Fibroblast of mammary gland (primary cell): ENCODE measurements at regions not wholly inside any gene's neighbourhood (a gene's known extent, or its start where the extent isn't known, plus 50 kb on each side); places are given as distances from the start of the nearest gene placed in this dataset.

Experiments used
- DNase-seq: peaks from one replicate; pipeline ENCODE4 v3.0.0-alpha.2; 2010; ENCODE audit warnings: low read depth
- H3K4me3 ChIP-seq: 2 replicates; pipeline ENCODE4 v1.5.1; 2011; ENCODE audit warnings: low read depth, mild to moderate bottlenecking, low read length, moderate library complexity; ENCODE audit not compliant: control insufficient read depth
- TF ChIP-seq, protein P1 (sequence below): conservative IDR thresholded peaks from 2 replicates; pipeline ENCODE4 v1.5.1; 2011; ENCODE audit warnings: low read depth, low read length, inconsistent platforms; ENCODE audit not compliant: control insufficient read depth, insufficient read depth

DNA sequence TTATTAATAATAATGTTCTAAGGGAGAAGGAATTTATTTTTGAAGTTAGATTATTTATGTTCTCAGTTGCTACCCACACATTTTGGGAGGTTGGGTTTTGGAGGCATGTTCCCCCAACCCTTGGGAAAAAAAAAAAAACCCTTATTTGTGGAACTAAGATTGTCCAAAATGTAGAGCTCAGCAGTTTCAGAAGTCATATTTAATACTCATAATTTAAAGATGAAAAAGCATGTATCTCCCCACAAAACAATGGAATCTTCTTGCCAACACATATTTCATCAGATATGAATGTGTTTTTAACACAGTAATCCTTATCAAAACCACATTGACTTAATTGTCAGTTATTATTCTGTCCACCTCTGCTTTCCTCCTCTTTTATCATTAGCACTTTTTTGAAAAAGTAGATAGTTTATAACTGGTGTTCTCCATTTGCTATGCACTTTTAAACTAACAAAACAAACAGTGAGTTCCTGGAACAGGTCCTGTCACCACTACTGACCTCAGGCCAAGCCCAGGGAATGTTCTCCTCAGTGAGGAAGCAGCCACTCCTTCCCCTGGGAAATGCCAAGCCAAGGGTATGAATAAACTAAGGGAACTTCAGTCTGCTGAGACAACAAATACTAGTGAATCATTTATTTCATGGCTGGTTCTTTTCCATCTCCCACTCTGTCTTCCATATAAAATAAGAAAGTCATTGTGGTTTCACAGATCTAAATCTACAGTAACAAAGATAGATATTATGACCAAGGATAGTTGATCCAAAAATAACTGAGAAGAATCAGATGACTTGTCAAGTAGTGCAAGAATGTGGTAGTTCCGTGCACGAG, 414.4 kb upstream of the ALCAM start:
- peak; percentile 89 for DNase-seq

DNA sequence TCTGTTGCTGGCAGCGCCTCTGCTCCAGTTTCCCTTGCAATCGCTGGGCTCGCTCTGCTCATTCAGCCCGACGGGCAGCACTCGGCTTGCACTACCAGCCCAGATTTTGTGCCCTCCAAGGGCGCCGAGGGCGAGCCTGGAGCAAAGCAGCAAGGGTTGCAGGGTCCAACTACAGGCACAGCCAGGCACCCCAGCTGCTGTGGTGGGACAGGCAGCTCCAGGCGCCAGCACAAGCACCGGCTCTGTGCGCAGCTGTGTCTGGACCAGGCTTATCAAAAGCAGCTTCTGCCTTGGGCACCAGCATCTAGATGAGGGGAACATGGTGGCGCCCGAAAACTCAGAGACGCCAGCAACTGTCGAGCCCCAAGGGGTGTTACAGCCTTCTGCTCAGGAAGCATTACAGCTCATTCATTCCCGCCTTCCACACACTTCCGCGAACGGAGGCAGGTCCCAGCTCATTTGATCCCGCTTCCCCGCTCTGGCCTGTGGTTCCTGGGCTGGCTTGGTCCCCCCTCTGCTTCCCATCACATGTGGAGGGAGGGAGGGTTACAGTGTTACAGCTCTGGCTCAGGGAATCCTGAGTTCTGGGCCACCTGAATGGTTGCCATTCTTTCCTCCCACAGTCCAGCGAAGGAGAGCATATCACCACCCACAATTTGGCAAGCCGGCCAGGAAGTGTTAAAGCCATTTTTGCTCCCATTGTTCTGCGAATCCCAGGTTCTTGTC, 409.9 kb upstream of the ALCAM start:
- TF ChIP-seq, protein P1, sequence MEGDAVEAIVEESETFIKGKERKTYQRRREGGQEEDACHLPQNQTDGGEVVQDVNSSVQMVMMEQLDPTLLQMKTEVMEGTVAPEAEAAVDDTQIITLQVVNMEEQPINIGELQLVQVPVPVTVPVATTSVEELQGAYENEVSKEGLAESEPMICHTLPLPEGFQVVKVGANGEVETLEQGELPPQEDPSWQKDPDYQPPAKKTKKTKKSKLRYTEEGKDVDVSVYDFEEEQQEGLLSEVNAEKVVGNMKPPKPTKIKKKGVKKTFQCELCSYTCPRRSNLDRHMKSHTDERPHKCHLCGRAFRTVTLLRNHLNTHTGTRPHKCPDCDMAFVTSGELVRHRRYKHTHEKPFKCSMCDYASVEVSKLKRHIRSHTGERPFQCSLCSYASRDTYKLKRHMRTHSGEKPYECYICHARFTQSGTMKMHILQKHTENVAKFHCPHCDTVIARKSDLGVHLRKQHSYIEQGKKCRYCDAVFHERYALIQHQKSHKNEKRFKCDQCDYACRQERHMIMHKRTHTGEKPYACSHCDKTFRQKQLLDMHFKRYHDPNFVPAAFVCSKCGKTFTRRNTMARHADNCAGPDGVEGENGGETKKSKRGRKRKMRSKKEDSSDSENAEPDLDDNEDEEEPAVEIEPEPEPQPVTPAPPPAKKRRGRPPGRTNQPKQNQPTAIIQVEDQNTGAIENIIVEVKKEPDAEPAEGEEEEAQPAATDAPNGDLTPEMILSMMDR = no peak
- no peak overlapping the region for H3K4me3 ChIP-seq
- no peak for DNase-seq

More for the DNA sequence above, 414.4 kb upstream of the ALCAM start:
- TF ChIP-seq, protein P1 = no peak
- H3K4me3 ChIP-seq = no peak overlapping the region

DNA sequence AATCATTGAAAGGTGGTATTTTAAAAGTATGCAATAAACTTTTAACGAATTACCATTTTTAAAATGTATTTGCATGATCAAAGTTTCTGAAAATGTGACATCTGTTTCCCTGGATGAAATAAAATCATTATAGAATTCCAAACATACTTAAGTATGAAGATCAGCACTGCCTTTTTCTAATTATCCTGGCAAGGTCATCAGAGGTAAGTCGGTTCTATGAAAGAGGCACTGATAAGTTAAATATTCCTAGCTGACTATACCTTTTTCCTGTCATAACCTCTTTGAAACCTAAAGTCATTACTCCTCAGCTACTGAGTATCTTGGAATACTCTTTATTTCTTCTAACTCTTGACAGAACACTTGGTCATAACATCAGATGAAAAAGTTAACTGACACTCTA, 406.1 kb upstream of the ALCAM start:
- H3K4me3 ChIP-seq = no peak overlapping the region
- TF ChIP-seq, protein P1 = no peak
- peak; percentile 6 for DNase-seq

DNA sequence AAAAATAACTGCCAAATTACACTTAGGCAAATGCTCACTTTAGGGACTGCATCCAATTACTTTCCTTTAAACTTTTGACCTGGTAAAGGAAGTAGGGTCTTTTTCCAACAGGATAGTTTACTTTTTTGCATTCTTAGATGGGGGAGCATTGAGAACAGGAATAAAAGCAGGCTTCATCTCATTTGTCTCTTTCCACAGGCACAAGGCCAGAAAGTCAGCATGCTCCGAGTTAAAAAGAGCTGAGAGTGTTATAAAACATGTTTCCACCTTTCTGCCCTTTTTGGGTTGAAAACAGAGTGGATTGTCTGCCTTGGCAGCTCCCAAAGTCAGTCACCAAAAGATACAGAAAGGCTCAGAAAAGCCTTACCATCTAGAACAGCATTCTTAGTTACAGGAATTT, 404.9 kb upstream of the ALCAM start:
- H3K4me3 ChIP-seq = no peak overlapping the region
- DNase-seq = no peak
- TF ChIP-seq, protein P1 = no peak

DNA sequence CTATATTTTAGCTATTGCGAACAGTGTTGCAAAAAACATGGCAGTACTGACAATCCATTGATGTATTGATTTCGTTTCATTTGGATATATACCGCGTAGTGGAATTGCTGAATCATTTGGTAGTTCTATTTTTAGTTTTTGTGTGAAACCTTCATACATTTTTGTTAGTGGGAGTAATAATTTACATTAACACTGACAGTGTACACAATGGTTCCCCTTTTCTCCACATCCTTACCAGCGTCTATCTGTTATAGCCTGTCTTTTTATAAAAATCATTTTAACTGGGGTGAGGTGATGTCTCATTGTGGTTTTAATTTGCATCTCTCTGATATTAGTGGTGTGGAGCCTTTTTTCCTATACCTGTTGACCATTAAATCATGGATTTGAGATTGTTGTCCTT, 392.4 kb upstream of the ALCAM start:
- H3K4me3 ChIP-seq = no peak overlapping the region
- TF ChIP-seq, protein P1 = no peak
- DNase-seq = no peak

DNA sequence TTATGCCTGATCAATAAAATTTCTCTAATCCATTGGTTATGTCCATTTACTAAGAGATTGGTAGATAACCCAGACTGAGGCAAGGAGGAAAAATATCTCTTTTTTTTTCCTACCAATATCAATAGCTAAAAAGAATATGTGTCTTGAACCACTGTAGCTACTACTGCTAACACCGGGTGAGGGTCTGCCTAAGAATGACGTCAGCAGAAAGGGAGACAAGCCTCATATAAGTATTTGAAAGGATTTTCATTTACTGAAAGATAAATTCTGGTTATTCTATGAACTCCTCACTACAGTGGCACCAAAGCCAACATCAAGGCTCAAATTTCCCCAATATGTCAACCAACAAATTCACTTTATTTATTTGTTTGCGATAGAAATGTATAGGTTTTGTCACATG, 389.0 kb upstream of the ALCAM start:
- DNase-seq = no peak
- no peak overlapping the region for H3K4me3 ChIP-seq
- TF ChIP-seq, protein P1 = no peak
